ENCODE measurements at regions not wholly inside any gene's neighbourhood (a gene's known extent, or its start where the extent isn't known, plus 50 kb on each side); places are given as distances from the start of the nearest gene placed in this dataset.
A peak's percentile ranks its signal among the peaks of the same experiment; 100 is the strongest.

DNA sequence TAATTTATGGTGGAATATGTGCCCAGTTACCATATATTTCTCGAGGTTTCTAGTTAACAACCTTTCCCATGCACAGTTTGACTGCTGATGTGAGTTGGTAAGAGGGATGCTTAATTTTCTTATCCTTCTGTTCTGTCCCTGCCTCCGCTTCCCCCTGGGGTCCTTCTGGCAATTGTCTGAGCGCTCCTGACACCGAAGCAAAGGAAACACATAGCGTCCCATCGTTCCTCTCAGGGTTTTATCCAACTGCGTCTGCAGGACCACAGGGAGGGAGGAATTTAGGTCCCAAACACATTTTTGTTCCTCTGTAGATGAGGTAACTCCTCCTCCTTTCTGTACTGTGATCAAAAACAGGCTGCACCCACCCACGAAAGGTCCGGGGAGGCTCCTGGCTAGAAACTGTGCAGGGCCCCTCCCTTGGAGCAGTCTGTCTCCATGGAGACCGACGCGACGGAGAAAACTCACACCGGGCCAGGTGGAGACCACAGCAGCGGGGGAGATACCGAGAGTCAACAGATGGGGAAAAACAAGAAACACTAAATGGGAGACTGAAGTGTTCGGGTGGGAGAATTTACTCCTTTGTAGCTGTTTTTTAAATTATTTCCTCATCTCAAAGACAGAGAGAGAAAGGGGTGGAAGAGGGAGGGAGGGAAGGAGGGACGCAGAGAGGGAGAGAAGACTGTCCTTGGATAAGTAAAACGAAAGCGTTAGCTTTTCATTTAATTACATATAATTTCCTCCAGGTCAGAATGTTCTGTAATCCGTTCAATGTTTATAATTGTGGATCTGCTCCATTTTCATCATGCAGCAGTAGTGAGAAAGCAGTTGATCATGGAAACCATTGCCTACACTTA lies 191.8 kb upstream of the NBEA start:
- DNase-seq (ENCODE audit: low read depth) = no peak

DNA sequence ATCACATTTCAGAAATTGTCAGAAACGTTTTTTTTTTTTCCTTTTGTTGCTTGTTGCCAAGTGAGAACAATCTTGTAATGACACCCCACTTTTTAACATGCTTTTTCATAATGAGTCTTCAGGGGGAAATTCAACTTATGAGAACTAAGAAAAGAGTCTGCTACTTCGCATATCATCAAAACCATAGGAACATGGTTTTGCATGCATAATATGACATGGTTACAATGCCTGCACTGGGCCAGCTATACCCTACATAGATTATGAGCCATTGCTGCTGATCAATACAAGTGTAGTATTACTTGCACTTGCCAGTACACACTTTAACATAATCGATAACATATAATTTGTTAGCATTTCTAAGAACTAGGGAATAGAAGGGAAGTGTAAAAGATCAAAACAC lies 191.0 kb upstream of the NBEA start:
- no peak for DNase-seq (ENCODE audit: low read depth)

DNA sequence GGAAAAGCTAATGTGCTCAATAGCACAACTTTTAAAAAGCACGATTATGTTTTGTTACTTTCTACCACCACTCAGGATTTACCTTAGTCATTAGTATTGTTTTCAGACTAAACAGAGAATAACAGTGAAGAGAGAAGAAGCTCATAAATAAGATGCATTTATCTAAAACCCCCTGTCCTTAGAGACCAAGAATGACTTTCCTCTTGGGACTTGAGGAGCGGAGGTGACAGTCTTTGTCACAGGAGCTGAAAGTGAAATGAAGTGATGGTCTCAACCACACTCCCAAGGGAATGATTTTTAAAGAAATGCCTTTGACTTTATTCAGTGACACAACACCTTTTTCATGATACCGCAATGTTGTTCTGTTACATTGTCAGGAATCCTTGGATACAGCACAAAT lies 190.6 kb upstream of the NBEA start:
- DNase-seq (ENCODE audit: low read depth) = no peak

DNA sequence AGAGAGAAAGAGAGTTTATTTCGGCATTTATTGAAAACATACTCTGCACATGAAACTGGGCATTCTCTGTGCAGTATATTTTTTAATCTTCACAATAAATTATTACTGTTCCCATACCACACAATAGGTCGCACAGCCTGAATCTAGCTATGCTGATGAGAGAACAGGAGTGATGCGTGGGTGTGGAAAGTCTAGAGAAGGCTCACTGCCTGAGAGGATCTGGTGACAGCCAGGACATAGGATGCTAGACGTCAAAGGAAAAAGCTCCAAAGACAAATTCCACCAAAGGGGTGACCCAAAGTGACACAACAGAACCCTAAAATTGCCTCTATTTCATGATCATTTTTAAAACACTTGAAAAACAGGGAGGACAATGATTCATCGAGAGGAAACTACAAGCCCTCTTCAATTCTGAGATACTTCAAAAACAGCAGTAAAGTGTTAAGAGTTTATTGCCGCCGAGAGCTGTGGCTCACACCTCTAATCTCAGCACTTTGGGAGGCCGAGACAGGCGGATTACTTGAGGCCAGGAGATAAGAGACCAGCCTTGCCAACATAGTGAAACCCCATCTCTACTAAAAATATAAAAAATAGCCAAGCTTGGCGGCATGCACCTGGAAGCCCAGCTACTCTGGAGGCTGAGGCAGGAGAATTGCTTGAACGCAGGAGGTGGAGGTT lies 189.6 kb upstream of the NBEA start:
- no peak for DNase-seq (ENCODE audit: low read depth)

DNA sequence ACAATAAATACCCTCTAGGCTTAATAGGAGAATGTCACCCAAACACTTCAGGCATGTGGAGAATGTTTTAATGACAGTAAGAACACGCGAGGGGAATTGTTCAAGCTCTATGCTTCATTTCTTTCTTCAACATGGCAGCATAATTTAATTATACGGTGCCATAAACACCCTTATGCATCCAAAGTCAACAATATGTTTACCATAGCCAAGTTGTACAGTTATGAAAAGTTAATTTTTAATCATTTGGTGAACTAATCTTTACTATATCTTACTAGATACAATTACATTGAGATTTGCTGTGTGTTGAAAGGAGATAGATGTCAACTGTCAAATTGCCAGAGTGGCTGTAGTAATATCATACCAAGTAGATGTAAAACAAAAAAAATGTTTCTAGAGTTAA lies 185.9 kb upstream of the NBEA start:
- no peak for DNase-seq (ENCODE audit: low read depth)

DNA sequence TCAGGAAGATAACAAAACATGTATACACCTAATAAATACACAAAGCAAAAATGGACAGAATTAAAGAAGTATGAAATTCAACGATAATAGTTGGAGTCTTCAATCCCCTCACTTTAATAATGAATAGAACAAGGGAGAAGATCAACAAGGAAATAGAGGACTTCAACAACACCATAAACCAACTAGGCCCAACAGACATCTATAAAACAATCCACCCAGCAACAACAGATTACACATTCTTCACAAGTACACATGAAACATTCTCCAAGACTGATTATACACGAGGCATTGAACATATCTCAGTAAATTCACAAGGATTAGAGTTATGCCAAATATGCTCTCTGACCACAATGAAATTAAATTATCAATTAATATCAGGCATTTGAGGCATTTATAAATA lies 185.5 kb upstream of the NBEA start:
- DNase-seq (ENCODE audit: low read depth) = no peak

DNA sequence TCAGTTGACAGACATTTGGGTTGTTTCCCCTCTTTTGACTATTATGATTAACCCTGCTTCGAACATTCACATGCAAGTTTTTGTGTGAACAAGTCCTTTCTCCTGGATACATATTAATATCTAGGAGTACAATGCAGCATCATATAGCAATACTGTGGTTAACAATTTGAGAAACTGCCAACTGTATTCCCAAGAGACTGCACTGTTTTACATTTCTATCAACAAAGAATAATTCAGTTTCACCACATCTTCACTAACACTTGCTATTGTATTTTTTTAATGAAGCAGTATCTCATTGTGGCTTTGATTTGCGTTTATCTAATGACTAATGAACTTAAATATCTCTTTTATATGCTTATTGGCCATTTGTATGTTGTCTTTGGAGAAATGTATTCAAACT lies 184.6 kb upstream of the NBEA start:
- DNase-seq (ENCODE audit: low read depth) = no peak

DNA sequence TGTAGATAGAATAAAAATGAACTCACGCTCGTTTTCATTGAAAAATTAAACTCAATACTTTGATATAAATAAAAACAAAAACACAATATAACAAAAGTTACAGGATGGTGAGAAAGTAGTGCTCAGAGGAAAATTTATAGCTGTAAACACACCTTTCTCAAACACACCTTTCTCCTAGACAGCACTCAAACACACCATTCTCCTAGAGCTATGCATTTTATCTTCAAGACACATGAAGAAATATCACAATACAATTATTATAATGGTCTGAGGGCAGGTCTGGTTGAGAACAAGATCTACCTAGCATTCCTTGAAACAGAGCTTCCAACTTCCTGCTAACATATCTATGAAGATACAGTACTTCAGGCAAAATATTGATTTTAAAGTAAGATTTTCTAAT lies 183.4 kb upstream of the NBEA start:
- DNase-seq (ENCODE audit: low read depth) = no peak

DNA sequence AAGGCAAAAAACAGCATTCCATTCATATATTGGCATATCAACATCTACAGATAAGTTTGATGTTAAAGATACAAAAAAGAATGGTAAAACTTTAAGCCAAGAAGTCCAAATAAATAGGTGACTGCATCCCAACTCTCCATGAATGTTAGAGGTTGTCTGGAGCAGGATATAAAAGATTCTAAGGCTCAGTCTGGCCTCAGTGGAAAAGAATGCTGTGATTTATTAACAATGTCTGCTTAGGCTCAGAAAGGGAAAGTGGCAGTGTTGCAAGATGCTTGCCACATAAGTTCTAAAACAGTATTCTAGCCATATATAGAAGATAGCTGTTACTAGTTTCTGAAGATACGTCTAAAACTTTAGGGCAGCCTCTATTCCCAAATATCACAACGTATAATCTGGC lies 179.8 kb upstream of the NBEA start:
- DNase-seq (ENCODE audit: low read depth) = no peak

DNA sequence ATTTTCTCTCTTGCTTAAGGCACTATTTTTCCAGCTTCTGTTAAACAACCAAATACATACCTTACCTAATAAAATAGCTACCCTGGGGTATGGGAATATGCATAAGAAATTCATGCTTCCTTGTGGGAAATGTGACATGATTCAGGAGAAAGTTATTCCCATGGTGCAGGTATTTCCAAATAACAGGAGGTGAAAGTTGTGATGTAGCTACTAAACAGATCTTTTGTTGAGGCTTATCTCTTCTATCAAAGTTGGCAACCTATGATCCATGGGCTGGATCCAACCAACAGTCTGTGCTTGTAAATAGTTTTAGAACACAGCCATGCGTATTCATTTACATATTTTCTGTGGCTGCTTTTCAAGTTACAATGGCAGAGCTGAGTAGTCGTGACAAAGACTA lies 177.8 kb upstream of the NBEA start:
- no peak for DNase-seq (ENCODE audit: low read depth)

DNA sequence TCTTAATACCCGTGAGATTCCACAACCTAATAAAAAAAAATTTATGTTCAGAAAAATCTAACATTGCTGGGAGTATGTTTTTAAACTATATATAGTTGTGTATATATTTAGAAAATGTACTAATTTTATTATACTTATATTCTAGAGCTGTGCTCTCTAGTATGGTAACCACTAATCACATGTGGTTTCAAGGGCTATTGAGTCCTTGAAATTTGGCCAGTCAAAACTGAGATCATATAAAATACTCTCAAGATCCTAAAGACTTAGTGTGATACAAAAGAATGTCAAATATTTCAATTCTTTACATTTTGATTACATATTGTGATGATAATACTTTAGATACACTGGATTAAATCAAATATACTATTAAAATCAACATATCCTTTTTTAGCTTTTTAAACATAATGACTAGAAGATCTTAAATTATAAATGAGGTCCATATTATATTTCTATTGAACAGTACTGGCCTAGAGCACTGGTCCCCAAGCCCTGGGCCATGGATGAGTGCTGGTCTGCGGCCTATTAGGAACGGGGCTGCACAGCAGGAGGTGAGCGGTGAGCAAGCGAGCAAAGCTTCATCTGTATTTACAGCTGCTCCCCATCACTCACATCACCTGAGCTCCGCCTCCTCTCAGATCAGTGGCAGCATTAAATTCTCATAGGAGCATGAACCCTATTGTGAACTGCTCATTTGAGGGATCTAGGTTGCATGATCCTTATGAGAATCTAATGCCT lies 176.5 kb upstream of the NBEA start:
- DNase-seq (ENCODE audit: low read depth) = no peak

DNA sequence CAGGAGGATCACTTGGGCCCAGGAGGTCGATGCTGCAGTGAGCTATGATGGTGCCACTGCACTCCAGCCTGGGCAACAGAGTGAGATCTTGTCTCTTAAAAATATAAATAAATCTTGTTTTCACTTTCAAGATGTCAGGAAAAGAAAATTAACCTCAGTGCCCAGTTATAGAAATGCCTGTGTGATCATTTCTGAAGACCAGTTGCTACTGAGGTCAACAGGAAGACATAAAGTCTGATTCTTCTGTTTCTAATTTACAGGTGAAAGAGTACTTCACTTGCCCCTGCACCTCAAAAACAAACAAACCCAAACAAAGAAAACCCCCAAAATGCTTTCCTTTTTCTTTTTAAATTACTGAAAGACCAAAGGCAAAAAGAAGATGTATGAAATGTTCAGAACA lies 174.3 kb upstream of the NBEA start:
- DNase-seq (ENCODE audit: low read depth) = no peak

DNA sequence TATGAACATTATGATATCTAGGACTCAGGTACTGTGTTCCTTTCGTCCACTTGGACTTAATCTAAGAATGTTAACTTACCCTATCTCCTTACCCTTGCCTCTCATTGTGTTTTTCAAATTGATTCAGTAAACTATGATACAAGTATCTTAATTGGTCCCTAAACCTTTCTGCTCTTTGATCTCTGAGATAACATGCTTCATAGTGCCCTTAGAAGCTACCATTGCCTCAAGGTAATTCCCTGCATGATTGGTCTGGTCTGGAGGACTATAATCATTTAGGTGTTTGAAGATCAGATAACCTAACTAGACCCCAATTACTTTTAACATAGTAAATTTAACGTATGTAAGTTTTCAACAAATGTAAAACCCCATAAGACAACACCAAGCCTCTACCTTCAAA lies 169.9 kb upstream of the NBEA start:
- DNase-seq (ENCODE audit: low read depth) = no peak

DNA sequence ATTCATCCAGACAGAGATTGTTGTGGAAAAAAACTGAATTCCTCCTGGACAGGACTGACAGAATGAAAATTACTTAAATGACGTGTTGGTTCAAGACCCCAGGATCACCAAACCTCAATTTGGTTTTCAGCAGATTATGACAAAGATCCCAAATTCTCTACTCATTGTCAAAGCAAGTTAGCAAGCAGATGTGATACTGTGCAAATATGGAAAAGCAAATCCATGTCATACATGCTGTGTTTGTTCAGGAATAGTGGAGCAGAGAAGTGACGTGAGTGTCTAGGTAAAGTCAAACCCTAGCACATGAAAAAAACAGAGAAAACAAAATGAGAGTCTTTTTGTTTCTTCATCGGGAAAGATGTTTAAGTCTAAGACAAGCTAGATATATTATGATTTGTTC lies 169.2 kb upstream of the NBEA start:
- no peak for DNase-seq (ENCODE audit: low read depth)

DNA sequence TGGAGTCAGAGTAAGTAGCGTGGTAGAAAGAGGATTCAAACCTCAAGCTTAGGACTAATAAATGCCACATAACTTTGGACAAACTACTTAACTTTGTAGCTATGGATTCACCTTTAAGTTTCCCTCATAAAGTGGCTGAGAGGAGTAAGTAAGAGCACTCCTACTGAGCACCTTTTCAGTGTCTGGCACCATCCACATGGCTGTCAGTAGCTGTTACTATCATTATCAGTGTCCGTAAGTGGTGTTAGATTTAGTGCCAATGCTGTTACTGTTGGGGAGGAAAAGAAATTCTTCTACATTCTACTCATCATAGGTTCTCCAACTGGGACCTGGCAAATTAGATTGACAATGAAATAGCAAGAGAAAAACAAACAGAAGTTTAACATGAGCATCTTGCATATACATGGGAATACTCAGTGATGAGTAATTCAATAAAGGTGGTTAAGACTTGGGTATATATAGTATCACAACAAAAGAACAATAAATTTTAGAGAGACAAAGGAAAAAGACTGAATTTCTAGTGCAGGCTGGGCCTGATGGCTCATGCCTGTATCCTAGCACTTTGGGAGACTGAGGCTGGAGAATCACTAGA lies 165.6 kb upstream of the NBEA start:
- no peak for DNase-seq (ENCODE audit: low read depth)

DNA sequence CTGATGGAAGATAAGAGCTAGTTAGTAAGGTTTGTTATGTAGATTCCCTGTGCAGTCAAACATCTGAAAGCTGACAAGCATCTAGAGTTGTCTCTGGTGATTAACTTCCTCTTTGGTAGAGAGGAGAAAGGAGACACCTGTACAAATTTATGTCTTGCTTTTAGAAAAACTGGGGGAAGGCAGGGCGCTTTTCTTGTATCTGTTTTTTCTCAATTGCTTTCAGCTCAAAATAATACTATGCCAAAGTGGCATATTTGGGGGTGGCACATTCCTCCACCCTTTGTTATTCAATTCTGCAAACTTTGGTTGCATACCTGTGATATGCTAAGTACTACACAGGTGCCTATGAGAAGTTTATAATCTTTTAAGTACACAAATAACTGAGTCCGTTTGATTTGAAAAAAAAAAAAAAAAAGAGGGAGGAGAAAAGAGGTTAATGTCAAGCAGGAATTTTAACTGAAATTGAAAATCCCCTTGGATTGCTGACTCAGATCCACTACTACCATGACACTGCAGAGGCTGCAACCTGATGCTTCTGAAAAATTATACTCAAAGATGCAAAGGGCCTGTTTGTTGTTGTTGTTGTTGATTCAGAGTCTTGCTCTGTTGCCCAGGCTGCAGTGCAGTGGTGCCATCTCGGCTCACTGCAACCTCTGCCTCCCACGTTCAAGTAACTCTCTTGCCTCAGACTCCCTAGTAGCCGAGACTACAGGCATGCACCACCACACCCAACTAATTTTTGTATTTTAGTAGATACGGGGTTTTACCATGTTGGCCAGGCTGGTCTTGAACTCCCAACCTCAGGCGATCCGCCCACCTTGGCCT lies 164.8 kb upstream of the NBEA start:
- no peak for DNase-seq (ENCODE audit: low read depth)

DNA sequence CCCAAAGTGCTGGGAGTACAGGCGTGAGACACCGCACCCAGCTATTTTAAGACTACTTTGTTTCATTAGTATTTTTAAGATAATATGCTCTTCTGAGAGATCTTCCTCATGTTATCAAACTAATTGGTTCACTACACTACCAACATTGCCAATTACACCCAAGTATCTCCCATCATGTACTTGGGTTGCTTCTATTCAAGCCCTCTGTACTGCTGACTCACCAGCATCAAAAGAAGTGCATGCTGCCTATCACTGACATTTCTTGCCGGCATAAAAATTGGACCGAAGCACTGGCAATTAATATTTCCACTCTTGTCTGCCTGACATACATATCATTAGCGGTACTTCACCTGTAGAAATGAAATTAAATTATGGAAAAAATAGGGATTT lies 164.2 kb upstream of the NBEA start:
- DNase-seq (ENCODE audit: low read depth) = no peak

DNA sequence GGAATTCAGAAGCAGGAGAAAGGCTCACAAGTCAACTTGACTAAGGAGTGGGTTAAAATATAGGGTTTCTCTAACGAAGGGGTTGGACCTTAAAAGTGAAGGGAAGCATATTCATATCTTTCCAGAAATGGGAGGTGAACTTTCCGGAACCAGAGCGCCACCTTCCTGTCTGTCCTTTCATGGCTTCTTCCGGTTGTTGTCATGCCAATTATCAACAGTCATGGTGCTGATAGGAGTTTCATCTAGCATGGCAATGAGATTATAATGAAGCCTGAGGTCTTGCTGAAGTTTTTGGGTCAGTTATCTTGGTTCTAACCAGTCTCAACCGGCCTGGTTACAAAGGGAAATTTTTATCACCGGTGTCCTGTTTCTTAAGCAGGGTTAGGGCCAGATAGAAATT lies 162.9 kb upstream of the NBEA start:
- DNase-seq (ENCODE audit: low read depth) = no peak

DNA sequence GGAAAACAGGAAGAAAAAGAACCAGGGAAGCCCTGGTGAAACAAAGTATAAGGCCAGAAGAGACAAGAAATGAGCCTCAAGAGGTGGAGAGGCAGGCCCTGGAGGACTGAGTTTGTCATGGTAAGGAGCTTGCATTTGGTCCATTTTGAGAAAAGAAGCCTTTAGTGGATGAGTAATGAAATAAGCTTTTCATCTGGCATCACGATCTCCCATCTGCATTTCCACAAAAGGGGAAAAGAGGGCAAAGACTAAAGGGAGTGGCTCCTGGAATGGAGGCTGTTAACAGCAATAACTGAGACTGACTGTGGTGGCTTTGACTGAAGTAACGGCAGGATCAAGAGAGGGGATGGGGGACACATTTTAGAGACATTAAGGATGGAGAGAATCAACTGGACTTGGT lies 148.8 kb upstream of the NBEA start:
- DNase-seq (ENCODE audit: low read depth) = no peak

DNA sequence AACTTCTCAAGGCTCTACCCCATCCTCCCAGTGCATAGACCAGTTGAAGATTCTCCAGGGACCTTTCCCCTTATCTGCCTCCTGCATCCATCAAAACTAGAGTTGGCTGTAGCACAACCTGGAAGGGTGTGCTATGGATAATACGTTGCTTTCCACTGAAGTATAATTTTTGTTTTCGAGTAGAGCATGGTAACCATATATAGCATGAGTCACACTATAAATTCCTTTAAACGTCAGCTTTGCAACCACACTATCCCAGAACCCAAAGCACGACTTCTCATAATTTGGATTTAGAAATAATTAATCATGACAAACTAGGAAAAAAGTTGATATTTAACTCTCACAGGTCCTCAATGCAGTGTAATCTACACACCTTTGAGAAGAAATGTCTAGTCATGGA lies 138.3 kb upstream of the NBEA start:
- peak; percentile 7 for DNase-seq (ENCODE audit: low read depth)

DNA sequence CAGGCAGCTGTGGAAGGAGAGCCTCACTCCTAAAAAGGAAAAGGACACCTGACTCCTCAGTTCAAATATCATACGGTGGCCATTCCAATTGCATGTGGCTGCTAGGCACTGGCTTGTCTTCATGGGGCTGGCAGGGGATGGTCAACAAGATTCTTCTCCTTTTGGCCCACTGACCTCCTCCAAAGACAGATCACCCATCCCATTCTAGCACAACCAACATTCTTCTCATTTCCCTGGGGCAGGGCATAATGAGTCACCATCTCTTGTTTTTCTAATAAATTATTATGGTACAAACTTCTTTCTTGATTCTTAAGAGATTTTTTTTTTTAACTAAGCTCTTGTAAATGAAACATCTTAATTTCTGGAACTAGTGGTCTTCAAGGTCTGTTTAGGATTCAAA lies 136.7 kb upstream of the NBEA start:
- peak; percentile 1 for DNase-seq (ENCODE audit: low read depth)

DNA sequence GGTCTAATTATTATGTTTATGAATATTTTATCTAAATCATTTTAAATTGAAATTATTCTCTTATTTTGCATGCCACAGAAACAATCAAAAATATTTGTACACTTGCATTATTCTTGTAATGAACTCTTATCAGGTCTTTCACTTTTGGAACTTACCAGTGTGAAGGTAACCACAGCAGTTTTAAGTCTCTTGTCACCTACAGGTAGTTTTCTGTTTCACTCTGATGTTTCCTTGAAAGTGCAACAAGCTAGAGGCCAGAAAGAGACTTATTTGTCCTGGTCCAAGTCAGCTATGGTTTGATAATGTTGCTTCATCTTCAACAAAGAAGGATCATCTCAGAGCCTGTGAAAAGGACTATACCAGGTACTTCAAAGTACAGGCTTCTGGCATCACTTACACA lies 133.4 kb upstream of the NBEA start:
- no peak for DNase-seq (ENCODE audit: low read depth)
